ENCODE measurements at regions not wholly inside any gene's neighbourhood (a gene's known extent, or its start where the extent isn't known, plus 50 kb on each side); places are given as distances from the start of the nearest gene placed in this dataset.

DNA sequence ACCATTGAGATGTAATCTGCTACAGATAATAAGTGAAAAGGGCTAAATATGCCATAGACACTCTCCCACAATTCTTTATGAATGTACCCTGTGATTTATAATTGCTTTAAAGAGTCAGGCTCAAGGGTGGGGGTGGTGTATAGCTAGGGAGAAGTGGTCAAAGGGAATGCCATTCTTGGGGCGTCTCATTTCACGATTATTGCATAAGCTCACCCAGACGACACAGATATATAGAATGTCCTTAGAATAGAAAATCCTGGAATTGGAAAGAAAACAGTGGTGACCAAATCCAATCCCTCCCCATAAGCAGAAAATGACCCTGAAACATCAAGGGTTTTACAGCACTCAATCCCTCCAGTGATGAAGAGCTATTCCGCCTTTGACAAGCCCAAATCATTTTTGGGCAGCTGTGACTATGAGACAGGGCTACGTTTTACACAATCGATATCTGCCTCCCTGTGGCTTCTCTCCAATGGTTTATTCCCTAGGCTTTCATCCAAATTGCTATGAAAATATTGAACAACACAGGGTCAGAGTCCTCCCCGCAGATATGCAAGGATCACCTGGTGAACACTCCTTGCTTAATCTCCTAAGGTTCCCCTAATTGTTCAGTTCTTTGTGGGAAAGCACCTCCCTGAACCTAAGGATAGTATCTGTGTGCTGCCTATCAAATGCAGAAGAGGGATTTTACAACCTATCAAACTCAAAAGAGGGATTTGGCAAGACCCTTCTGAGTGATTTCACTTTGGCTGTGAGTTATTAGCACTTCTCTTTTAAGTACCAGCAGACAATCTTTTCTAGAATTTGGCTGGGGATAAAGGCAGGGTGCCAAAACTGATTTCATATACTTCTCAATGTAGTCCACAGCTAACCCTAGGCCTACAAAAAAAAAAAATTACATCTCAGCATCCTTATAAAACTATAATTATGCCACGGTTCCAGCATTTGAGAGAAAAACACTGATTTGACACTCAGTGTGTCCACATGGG, 144.9 kb upstream of the CDH6 start:
- no peak for DNase-seq

DNA sequence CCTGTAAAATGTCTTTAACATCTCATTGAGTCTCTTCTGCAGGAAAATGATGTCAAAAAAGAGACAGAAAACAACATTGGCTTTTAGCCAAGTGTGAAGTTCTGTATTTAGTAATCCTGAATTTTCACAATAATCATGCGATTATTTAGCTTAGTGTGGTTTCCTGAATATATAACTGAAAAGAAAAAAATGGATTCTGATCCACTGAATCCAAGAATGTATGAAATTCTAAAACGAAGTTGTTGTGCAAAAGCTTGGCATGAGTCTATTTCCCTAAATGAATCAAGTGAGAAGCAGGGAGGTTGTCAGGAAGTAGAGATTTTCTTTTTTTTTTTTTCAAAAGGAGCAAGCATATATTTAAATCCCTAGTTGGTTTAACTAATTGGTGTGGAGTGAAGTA, 145.9 kb upstream of the CDH6 start:
- no peak for DNase-seq

DNA sequence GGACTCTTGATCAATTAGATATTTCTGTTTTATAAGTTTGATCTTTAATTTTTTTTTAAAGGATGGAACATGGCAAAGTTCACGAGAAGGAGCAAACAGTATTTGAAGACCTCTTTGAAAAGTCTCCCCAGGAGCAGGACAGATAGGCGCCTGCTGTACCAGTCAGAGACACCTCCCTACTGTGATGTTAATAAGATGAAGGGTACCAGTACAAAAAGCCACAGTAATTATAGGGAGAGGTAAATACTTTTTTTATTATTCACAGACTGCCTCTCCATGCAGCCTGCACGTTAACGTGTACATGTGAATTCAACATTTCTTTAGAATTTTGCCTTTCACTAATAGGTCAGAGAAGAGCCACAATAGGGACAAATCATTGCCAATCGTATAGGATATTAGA, 146.5 kb upstream of the CDH6 start:
- DNase-seq: no peak

DNA sequence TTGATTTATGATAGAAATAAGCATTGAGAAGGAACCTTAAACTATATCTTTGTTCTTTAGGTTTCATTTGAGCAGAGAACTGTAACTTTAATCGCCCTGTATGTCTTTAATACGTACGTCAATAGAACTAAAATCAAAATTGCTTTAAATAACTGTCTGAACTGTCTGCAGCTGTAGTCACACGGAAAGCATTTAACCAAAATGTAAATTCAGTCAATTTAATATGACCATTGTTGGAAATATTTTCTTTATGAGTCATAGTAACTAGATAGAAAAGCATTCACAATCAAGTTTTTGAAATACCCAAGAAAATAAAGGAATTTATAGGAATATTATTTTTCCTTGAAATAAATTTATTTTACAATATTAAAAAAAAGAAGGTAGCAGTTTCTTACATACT, 157.1 kb upstream of the CDH6 start:
- no peak for DNase-seq

DNA sequence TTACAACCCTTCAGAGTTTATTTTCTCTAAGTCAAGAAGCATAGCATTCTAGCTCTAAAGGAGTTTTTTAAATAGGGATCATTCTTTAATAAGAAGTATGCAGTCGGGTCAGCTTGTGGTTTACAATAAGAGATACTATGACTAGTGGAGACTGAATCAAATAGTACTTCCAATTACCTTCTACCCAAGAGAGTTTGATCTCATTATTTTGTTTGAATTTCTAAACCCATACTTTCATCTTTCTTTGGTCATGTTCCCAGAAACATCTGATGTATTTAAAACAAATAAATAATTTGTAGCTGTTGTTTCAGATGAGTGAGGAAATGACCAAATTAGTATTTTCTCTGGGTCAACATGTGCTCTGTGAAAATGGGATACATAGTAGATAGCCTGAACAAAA, 160.2 kb upstream of the CDH6 start:
- DNase-seq: no peak

DNA sequence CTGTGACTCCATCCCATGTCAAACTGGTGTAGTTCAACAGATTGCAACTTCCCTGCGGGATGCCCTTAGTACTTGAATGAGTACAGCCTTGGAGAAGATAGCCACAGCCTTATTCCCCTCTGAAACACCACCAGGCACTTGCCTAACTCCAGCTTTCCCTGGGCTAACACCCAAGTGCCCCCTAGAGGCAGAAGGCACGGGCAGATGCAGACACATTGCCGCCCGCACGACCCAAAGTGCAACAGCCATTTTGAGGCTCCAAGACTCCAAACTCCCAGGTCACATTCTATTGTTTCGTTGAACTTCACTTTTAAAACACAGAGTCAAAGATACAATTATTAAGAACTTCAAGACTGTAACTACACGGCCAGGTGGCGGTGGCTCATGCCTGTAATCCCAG, 163.6 kb upstream of the CDH6 start:
- DNase-seq: no peak

DNA sequence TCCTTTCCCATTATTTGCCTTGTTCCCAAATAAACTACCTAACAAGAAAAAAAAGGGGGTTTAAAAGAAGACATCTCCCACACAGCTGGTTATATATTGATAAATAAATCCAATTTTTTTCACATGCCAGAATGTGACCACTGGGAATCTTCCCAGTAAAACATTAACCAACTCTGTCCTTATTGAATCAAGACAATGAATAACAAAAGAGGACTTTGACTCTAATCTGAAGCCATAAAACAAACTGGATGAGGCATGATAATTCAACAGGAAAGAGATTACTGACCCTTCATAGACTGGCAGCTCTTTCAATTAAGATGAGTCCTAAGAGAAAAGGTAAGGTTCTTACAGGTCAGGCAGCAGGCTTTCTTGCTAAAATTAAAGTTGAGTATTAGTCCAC, 165.8 kb upstream of the CDH6 start:
- DNase-seq: no peak

DNA sequence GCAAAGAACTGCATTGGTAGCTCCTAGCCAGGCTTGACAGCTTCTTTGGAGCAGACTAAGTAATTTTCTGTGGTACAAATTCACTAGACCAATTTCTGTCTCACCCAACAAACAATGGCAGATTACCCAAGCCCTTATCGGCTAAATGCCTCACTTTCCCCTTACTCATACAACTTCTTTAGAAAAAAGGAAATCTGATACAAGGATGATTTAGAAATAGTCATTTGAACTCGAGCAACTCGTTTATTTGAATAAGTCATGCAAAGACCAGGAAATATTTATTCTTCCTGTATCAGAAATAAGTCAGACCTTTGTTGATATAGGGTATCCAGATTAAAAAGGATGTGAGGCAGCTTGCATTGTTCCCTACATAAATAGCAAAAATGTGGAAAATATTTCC, 170.4 kb upstream of the CDH6 start:
- DNase-seq: no peak

DNA sequence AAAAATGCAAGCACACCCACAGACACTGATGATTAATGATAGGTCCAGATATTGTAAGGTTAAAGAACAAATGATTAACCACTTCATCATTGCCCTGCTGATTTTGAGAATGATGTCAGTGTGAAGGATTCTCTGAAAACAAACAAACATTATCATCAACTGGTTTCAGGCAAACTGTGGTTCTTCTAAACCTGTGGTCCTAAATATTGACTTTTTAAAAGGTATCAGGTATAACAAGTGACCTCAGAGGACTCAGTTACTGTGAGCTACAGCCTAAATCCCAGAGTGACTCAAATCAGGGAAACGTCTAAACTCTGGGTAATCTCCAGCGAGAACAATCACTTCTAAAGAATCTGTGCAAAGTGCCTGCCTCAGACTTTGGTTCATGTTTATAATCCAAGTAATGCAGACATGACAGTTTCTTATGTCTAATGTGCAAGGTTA, 172.3 kb upstream of the CDH6 start:
- DNase-seq: no peak

DNA sequence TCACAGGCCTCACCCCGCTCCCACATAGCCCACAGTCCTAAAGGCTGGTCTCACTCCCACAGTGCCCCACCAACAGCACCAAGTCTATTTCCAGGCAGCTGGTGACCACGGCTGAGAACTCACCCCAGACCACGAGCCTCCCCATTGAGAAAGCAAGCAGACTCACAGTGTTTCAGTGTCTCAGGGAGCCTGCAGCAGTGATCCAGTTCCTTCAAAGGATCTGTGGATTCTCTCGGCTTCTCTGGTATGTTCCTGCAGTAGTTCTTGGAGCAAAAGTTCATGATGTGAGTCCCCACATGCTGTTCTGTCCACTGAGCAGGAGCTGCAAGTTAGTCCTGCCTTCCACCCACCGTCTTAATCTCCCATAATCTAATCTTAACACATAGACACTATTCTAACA, 185.3 kb upstream of the CDH6 start:
- DNase-seq: no peak

DNA sequence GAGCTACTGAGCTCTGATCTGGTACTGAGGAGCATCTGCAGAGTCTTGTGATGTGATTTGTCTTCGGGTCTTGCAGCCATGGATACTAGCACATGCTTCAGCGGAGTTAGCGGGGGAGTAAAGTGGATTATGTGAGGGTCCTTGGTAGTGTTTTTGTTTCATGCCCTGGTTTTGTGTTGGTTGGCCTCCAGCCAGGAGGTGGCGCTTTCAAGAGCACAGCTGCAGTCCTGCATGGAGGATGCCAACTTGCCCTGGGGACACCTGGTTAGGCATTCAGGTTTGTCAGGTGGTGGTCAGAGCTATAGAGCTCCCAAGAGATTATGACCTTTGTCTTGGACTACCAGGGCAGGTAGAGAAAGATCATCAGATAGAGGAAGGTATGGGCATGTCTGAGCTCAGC, 185.8 kb upstream of the CDH6 start:
- no peak for DNase-seq

DNA sequence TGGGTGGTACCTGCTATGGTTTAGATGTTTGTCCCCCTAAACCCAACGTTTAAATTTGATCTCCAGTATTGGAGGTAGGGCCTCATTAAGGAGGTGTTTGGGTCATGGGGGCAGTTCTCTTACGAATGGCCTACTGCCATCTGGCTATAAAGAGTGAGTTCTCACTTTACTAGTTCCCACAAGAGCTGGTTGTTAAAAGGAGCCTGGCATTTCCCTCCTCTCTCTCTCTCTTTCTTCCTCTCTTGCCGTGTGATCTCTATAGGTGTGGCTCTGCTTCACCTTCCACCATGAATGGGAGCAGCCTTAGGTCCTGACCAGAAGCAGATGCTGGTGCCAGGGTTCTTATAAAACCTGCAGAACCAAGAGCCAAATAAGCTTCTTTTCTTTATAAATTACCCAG, 193.2 kb upstream of the CDH6 start:
- no peak for DNase-seq

DNA sequence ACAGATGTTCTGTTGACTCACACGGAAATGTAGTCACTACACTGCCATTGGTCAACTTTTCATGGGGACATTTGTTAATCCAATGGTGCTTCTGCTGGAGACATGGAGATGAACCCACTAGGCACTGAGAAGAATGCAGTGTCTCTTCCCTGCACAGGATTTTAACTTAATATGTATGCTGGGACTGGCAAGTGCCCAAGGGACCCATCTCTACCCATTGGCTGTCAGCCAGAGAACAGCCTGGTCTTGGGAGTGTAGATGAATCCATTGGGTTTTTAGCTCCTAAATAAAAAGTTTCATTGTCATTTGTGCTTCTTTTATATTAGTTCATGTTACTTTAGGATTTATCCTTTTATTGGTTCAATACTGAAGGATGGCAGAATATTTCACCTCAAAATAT, 195.8 kb upstream of the CDH6 start:
- no peak for DNase-seq

DNA sequence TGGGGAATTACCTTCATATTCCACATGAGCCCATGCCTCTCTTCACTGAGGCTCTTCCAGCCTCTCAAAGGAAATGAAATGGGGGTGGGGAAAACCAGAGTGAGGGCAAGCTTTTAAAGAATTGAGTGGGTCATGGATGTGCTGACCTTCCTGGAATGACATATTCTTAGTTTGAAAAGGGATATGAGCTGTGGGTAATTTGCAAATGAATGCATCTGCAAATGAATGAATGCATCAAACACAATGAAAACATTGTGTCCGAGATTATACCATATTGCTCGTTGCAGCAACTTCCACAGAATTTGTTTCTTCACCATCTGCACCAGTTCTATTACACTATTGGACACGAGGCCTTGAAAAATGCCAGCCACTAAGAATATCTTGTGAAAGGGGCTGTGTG, 198.6 kb upstream of the CDH6 start:
- no peak for DNase-seq

DNA sequence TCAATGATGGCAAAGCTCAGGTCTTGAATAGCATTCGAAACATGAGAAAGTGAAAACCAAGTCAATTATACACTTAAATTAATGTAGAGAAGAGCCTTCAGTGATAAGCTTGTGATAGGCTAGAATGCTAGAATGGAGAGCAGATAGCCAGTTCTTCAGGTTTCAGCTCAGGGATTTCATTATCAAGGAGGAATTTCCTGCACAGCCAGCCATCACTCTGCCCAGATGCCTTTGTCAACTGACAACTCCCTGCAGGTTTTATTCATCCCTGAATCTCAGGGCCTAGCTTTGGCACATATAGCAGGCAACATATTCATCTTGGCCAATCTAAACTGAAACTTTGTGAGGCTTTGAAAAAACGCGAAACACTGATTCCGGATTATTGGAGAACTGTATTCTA, 199.3 kb upstream of the CDH6 start:
- no peak for DNase-seq

DNA sequence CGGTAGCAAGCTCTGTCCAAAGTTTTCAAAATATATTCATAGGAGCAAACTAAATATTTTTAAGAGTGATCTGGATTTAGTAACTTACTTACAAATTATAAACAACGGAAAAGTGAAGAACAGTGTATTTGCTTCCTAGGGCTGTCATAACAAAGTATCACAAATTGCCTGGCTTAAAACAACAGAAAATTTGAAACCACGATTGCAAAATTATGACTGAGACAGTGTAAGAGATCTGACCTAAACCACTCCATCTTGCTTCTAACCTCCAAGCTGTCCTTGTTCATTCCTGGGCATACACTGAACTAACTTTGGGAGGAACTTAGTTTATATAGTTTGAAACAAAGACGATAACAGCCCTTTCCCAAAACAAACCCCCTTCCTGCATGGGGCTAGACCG, 202.0 kb upstream of the CDH6 start:
- no peak for DNase-seq

DNA sequence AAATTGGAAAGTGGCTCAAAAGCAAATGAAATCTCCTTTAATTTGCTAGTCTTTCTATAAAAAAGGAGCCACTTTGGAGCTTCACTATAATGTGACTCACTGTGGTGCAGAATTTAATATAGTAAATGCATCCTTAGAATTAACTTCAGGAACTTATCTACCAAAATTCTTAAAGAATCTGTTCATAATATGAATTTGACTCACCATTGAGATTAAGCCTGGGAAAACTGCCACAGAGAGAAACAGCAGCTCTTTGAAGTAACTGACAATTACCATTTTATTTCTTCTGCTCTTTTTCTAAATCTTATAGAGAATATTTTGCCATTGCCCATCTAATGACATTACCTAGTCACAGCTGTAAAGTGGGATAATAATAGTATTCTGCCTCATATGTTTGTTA, 211.9 kb upstream of the CDH6 start:
- DNase-seq: no peak

DNA sequence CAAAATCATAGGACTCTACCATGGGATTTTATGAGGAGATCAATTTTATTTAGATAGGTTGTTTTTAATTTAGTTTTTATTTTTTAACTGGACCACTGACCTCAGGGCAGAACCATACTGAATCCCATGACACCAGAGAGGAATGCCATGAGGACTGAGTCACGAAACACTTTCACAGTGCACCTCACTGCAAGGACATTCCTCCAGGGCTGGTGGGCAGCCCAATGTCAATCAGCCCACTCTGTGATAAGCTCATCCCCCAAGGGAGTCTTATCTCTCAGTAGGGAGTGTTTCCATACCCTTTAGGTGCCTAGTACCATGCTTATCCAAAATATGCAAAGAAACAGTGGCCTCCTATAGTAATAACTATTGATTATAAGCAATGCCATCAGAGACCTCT, 224.5 kb upstream of the CDH6 start:
- DNase-seq: no peak

DNA sequence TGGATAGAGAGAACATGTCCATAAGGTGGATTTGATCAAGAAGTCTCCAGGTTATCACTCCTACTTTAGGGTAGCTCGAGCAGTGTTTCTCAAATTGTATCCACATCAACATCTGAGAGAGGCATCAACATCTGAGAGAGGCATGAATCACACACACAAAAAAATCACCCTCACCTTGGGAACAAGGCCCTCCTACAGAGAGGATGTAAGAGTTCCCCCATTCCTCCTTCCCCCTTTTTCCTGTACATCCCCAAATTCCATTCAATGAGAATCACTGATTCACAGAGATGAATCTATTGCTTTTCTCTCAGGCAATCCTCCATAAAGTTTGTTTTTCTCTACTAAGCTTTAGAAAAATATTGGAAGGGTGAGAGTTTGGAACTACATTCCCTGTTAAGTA, 233.4 kb upstream of the CDH6 start:
- DNase-seq: no peak

DNA sequence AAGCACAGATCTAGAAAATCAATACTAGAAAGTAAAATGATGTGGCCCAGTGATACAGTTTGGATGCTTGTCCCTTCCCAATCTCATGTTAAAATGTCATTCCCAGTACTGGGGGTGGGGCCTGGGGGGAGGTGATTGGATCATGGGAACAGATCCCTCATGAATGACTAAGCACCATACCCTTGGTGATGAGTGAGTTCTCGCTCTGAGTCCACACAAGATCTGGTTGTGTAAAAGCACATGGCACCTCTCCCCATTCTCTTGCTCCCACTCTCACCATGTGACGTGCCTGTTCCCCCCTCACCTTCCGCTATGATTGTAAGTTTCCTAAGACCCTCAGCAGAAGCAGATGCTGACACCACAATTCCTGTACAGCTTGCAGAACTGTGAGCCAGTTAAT, 234.2 kb upstream of the CDH6 start:
- DNase-seq: no peak

DNA sequence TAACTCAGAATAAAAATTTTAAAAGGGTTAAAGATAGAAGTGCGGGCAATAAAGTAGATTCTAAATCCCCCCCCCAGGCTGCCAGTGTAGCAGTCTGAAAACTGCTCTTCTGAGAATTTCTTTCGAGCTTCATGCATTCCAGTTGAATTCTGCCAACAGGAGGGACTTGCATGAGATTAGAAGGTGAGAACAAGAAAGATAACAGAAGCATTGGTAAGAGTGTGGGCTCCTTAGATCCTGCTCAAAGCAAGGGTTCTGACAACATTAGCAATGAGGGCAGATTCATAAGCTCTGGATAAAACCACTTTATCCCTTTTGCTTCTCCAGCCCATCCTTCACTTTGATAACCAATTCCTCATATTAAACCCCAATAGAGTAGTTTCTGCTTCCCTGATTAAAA, 235.9 kb upstream of the CDH6 start:
- no peak for DNase-seq

DNA sequence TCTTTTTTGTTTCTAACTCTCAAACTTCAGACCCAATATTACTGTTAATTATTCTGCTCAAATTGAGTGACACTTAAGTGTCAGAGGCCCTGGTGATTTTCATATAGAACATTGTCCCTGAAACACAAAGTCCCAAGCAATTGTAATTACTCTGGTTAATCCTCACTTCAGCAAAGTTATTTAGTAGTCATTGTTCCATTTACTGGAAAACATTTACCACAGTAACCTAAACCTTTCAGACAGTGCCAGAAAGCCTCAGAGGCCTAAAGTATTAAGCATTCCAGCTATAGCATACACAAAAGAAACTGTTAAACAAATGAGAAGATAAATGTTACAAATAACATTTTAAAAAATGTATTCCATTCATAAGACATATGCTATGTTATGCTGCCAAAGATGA, 237.2 kb upstream of the CDH6 start:
- no peak for DNase-seq

DNA sequence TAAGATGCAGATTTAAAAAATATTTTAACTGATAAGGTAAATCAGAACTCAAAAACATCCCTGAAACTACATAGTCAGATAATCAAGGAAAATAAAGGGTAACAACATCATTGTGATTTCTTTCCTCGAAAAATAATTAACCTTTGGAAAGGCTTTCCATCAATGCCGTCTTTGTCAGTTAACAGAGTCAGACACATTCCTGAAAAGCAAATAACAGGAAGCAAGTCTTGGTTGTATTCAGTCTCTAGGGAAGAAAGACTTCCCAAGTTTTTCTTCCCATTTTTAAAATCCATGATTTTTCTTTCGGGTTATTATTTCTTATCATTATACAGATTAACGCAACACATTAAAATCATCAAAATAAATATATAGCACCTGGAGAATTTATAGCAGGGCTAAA, 256.4 kb upstream of the CDH6 start:
- DNase-seq: no peak

DNA sequence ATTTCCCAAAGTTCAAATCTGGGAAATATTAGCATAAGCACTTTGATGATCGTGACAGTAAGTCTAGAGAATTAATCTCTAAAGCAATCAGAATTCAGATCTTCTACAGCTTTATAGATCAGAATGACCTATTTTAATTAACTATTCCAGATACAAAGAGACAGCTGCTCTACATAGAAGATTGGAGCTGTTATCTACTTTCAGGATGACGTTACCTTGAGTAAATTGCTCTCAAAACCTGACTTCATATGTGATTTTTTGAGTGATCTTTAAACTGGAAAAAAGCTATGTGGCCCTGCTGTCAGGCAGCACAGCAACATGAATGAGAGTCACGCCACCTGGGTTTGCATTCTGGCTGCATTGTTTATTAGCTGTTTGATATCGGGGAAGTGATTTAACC, 259.9 kb upstream of the CDH6 start:
- no peak for DNase-seq

Data from occipital lobe (tissue), 1 donor.